ENCODE measurements at regions not wholly inside any gene's neighbourhood (a gene's known extent, or its start where the extent isn't known, plus 50 kb on each side); places are given as distances from the start of the nearest gene placed in this dataset.

DNA sequence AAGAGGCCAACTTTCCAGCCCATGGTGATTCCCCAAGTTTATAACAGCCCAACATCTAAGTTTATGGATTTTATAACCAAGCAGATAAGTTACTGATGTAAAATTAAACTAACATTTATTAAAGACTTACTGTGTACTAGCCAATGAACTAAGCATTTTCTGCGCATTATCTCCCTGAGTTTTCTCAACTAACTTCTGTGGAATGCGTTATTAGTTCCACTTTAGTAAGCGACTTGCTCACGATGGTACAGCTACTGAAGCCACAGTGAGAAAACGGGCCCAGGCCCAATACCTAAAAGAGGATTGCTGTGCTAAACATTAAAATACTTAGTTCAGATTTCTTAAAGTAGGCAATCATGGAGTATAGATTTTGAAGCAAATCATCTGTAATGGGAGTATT lies 61.0 kb downstream of the ZBTB18 start:
- no peak for TF ChIP-seq POLR2AphosphoS5 (IDR thresholded peaks at IDR 0.05)
- no peak for TF ChIP-seq SMC3 (conservative IDR thresholded peaks at IDR 0.05; ENCODE audit: poor library complexity)
- TF ChIP-seq, protein P1, sequence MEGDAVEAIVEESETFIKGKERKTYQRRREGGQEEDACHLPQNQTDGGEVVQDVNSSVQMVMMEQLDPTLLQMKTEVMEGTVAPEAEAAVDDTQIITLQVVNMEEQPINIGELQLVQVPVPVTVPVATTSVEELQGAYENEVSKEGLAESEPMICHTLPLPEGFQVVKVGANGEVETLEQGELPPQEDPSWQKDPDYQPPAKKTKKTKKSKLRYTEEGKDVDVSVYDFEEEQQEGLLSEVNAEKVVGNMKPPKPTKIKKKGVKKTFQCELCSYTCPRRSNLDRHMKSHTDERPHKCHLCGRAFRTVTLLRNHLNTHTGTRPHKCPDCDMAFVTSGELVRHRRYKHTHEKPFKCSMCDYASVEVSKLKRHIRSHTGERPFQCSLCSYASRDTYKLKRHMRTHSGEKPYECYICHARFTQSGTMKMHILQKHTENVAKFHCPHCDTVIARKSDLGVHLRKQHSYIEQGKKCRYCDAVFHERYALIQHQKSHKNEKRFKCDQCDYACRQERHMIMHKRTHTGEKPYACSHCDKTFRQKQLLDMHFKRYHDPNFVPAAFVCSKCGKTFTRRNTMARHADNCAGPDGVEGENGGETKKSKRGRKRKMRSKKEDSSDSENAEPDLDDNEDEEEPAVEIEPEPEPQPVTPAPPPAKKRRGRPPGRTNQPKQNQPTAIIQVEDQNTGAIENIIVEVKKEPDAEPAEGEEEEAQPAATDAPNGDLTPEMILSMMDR (IDR thresholded peaks at IDR 0.05; ENCODE audit: poor library complexity, severe bottlenecking): no peak
- TF ChIP-seq REST (IDR thresholded peaks at IDR 0.05; ENCODE audit: borderline replicate concordance): no peak
- TF ChIP-seq TAF1 (IDR thresholded peaks at IDR 0.05; ENCODE audit: low read depth): no peak
- no peak for TF ChIP-seq MXI1 (conservative IDR thresholded peaks at IDR 0.05; ENCODE audit: poor library complexity, severe bottlenecking)
- TF ChIP-seq EZH2 (IDR thresholded peaks at IDR 0.05; ENCODE audit: borderline replicate concordance, insufficient read depth, low read length, poor library complexity, severe bottlenecking): no peak
- TF ChIP-seq RAD21 (conservative IDR thresholded peaks at IDR 0.05): no peak
- no peak for TF ChIP-seq EP300 (conservative IDR thresholded peaks at IDR 0.05; ENCODE audit: poor library complexity, severe bottlenecking)
- H3K4me3 ChIP-seq (ENCODE audit: low read length): no peak overlapping the region

DNA sequence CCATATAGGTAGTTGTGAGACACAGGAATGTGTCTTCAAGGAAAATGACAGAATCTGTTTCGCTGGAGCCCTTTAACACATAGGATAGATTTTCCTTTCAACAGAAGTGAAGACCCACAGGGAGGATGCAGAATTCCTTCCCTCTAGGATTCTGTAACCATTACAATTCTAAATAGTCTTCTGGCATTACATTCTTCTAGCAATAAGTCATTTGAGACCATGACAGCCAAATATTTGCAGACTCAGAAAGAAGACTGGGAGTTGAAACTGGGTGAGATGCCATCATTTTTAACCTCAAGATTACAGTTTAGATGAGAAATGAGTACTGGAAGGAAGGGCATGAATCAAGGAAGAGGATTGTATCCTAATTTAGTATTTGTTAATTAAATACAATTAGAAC lies 61.6 kb downstream of the ZBTB18 start:
- Histone ChIP-seq H4K20me1 (ENCODE audit: insufficient read depth) (no peaks in the 10 kb centered on the region), H2AFZ (ENCODE audit: low read depth, low read length) (no peak overlapping the region), H3K27me3 (ENCODE audit: insufficient read depth, low read depth, low read length) (no peaks in the 10 kb centered on the region), H3F3A (ENCODE audit: insufficient read depth, low read length, poor library complexity, severe bottlenecking) (no peaks in the 10 kb centered on the region), H3K27ac (ENCODE audit: low read length) (no peak overlapping the region), H3K4me3 (ENCODE audit: low read length) (no peak overlapping the region), H3K4me2 (ENCODE audit: low read length) (no peak overlapping the region), H3K79me2 (replicated peaks; ENCODE audit: insufficient read depth, low read length) (no peaks in the 10 kb centered on the region), H3K9me3 (ENCODE audit: low read length) (no peaks in the 10 kb centered on the region), H3K9ac (ENCODE audit: low read length) (no peak overlapping the region), H3K9me2 (ENCODE audit: insufficient read depth, low read length) (no peaks in the 10 kb centered on the region), H3K36me3 (ENCODE audit: insufficient read depth, low read length) (no peaks in the 10 kb centered on the region)
- no peak for TF ChIP-seq TAF1 (IDR thresholded peaks at IDR 0.05; ENCODE audit: low read depth)
- no peak for TF ChIP-seq EP300 (conservative IDR thresholded peaks at IDR 0.05; ENCODE audit: poor library complexity, severe bottlenecking)
- no peak for TF ChIP-seq MXI1 (conservative IDR thresholded peaks at IDR 0.05; ENCODE audit: poor library complexity, severe bottlenecking)
- no peak for TF ChIP-seq POLR2AphosphoS5 (IDR thresholded peaks at IDR 0.05)
- no peak for TF ChIP-seq RAD21 (conservative IDR thresholded peaks at IDR 0.05)
- TF ChIP-seq REST (IDR thresholded peaks at IDR 0.05; ENCODE audit: borderline replicate concordance): no peak
- TF ChIP-seq EZH2 (IDR thresholded peaks at IDR 0.05; ENCODE audit: borderline replicate concordance, insufficient read depth, low read length, poor library complexity, severe bottlenecking): no peak
- TF ChIP-seq, protein P1 (IDR thresholded peaks at IDR 0.05; ENCODE audit: poor library complexity, severe bottlenecking): no peak
- no peak for TF ChIP-seq SMC3 (conservative IDR thresholded peaks at IDR 0.05; ENCODE audit: poor library complexity)

More for the DNA sequence above, 61.0 kb downstream of the ZBTB18 start:
- H3K4me2 ChIP-seq (ENCODE audit: low read length): no peak overlapping the region
- no peaks in the 10 kb centered on the region for H4K20me1 ChIP-seq (ENCODE audit: insufficient read depth)
- H3K9me3 ChIP-seq (ENCODE audit: low read length): no peaks in the 10 kb centered on the region
- H2AFZ ChIP-seq (ENCODE audit: low read depth, low read length): no peak overlapping the region
- no peaks in the 10 kb centered on the region for H3K9me2 ChIP-seq (ENCODE audit: insufficient read depth, low read length)
- no peaks in the 10 kb centered on the region for H3K36me3 ChIP-seq (ENCODE audit: insufficient read depth, low read length)
- H3K79me2 ChIP-seq (replicated peaks; ENCODE audit: insufficient read depth, low read length): no peaks in the 10 kb centered on the region
- H3F3A ChIP-seq (ENCODE audit: insufficient read depth, low read length, poor library complexity, severe bottlenecking): no peaks in the 10 kb centered on the region
- H3K27me3 ChIP-seq (ENCODE audit: insufficient read depth, low read depth, low read length): no peaks in the 10 kb centered on the region
- no peak overlapping the region for H3K27ac ChIP-seq (ENCODE audit: low read length)
- H3K9ac ChIP-seq (ENCODE audit: low read length): no peak overlapping the region
